ENCODE measurements at regions not wholly inside any gene's neighbourhood (a gene's known extent, or its start where the extent isn't known, plus 50 kb on each side); places are given as distances from the start of the nearest gene placed in this dataset.

- DNase-seq (ENCODE audit: low spot score) = no peak
These were observed 49.7 kb downstream of the KLF12 start for GRCh38 chr13:74084375-74084935.

- no peak for DNase-seq (ENCODE audit: low spot score)
These were observed 51.5 kb downstream of the KLF12 start for GRCh38 chr13:74082741-74083160.

GRCh38 chr13:74080762-74081161 lies 53.4 kb downstream of the KLF12 start:
- DNase-seq (ENCODE audit: low spot score) = no peak

GRCh38 chr13:74077792-74078191 lies 56.4 kb downstream of the KLF12 start:
- DNase-seq (ENCODE audit: low spot score) = no peak

- DNase-seq (ENCODE audit: low spot score) = no peak
These were observed 56.8 kb downstream of the KLF12 start for GRCh38 chr13:74077375-74077774.

GRCh38 chr13:74074723-74075122 lies 59.5 kb downstream of the KLF12 start:
- DNase-seq (ENCODE audit: low spot score) = no peak

GRCh38 chr13:74073274-74073673 lies 60.9 kb downstream of the KLF12 start:
- DNase-seq (ENCODE audit: low spot score) = no peak

- no peak for DNase-seq (ENCODE audit: low spot score)
These were observed 63.7 kb downstream of the KLF12 start for GRCh38 chr13:74070513-74070912.

- DNase-seq (ENCODE audit: low spot score) = no peak
These were observed 64.1 kb downstream of the KLF12 start for GRCh38 chr13:74070065-74070464.

GRCh38 chr13:74068471-74068870 lies 65.7 kb downstream of the KLF12 start:
- no peak for DNase-seq (ENCODE audit: low spot score)

GRCh38 chr13:74067818-74068217 lies 66.4 kb downstream of the KLF12 start:
- DNase-seq (ENCODE audit: low spot score) = no peak

GRCh38 chr13:74066937-74067336 lies 67.3 kb downstream of the KLF12 start:
- DNase-seq (ENCODE audit: low spot score) = no peak

GRCh38 chr13:74064805-74065312 lies 69.3 kb downstream of the KLF12 start:
- DNase-seq (ENCODE audit: low spot score) = no peak

GRCh38 chr13:74063533-74064100 lies 70.6 kb downstream of the KLF12 start:
- no peak for DNase-seq (ENCODE audit: low spot score)

- no peak for DNase-seq (ENCODE audit: low spot score)
These were observed 71.3 kb downstream of the KLF12 start for GRCh38 chr13:74062933-74063332.

- DNase-seq (ENCODE audit: low spot score) = no peak
These were observed 72.1 kb downstream of the KLF12 start for GRCh38 chr13:74061926-74062595.

GRCh38 chr13:74056801-74057542 lies 77.2 kb downstream of the KLF12 start:
- DNase-seq (ENCODE audit: low spot score) = no peak

- DNase-seq (ENCODE audit: low spot score) = no peak
These were observed 81.7 kb downstream of the KLF12 start for GRCh38 chr13:74052402-74052928.

GRCh38 chr13:74048756-74049155 lies 85.4 kb downstream of the KLF12 start:
- no peak for DNase-seq (ENCODE audit: low spot score)

- DNase-seq (ENCODE audit: low spot score) = peak; percentile 64
These were observed 86.1 kb downstream of the KLF12 start for GRCh38 chr13:74047931-74048600.

GRCh38 chr13:74046431-74046830 lies 87.8 kb downstream of the KLF12 start:
- DNase-seq (ENCODE audit: low spot score) = no peak

- no peak for DNase-seq (ENCODE audit: low spot score)
These were observed 88.6 kb downstream of the KLF12 start for GRCh38 chr13:74045583-74045982.

All from HT-29 (cell line).